ENCODE measurements at regions not wholly inside any gene's neighbourhood (a gene's known extent, or its start where the extent isn't known, plus 50 kb on each side); places are given as distances from the start of the nearest gene placed in this dataset.

- DNase-seq (ENCODE audit: low read depth) = no peak
- TF ChIP-seq CTCF (conservative IDR thresholded peaks at IDR 0.05; ENCODE audit: low read depth, low read length) = no peak
- H3K4me3 ChIP-seq (ENCODE audit: low read depth, low read length) = no peak overlapping the region
These were observed 131.2 kb upstream of the PLCXD3 start for GRCh38 chr5:41641621-41642020.

GRCh38 chr5:41638685-41639084 is 128.3 kb upstream of the PLCXD3 start:
- no peak for DNase-seq (ENCODE audit: low read depth)

GRCh38 chr5:41637869-41638268 is 127.5 kb upstream of the PLCXD3 start:
- no peak for DNase-seq (ENCODE audit: low read depth)
- peak; percentile 33 for TF ChIP-seq CTCF (conservative IDR thresholded peaks at IDR 0.05; ENCODE audit: low read depth, low read length)
- no peak overlapping the region for H3K4me3 ChIP-seq (ENCODE audit: low read depth, low read length)

More at GRCh38 chr5:41638685-41639084, 128.3 kb upstream of the PLCXD3 start:
- no peak overlapping the region for H3K4me3 ChIP-seq (ENCODE audit: low read depth, low read length)
- TF ChIP-seq CTCF (conservative IDR thresholded peaks at IDR 0.05; ENCODE audit: low read depth, low read length) = no peak

- no peak for DNase-seq (ENCODE audit: low read depth)
- no peak for TF ChIP-seq CTCF (conservative IDR thresholded peaks at IDR 0.05; ENCODE audit: low read depth, low read length)
These were observed 127.0 kb upstream of the PLCXD3 start for GRCh38 chr5:41637424-41637823.

GRCh38 chr5:41636605-41637004 is 126.2 kb upstream of the PLCXD3 start:
- no peak overlapping the region for H3K4me3 ChIP-seq (ENCODE audit: low read depth, low read length)
- peak; percentile 52 for TF ChIP-seq CTCF (conservative IDR thresholded peaks at IDR 0.05; ENCODE audit: low read depth, low read length)
- no peak for DNase-seq (ENCODE audit: low read depth)

More at GRCh38 chr5:41637424-41637823, 127.0 kb upstream of the PLCXD3 start:
- no peak overlapping the region for H3K4me3 ChIP-seq (ENCODE audit: low read depth, low read length)

GRCh38 chr5:41629897-41630296 is 119.5 kb upstream of the PLCXD3 start:
- DNase-seq (ENCODE audit: low read depth) = no peak
- no peak for TF ChIP-seq CTCF (conservative IDR thresholded peaks at IDR 0.05; ENCODE audit: low read depth, low read length)
- H3K4me3 ChIP-seq (ENCODE audit: low read depth, low read length) = no peak overlapping the region

GRCh38 chr5:41625571-41625970 is 115.2 kb upstream of the PLCXD3 start:
- DNase-seq (ENCODE audit: low read depth) = no peak
- H3K4me3 ChIP-seq (ENCODE audit: low read depth, low read length) = no peak overlapping the region
- no peak for TF ChIP-seq CTCF (conservative IDR thresholded peaks at IDR 0.05; ENCODE audit: low read depth, low read length)
